Body of pancreas (tissue), 4 donors: ENCODE measurements at regions not wholly inside any gene's neighbourhood (a gene's known extent, or its start where the extent isn't known, plus 50 kb on each side); places are given as distances from the start of the nearest gene placed in this dataset.

Experiments used
- ATAC-seq: fragments of 150-250 bp; one replicate; pipeline ENCODE4 v1.9.1; 2016
- DNase-seq, 4 donors: peaks; one replicate each; pipeline ENCODE4 v3.0.0-alpha.2; 2019
- H3K27ac ChIP-seq, 4 donors: fragments of 200-600 bp; sonication (generic); 1 replicate in 3 of 4; 2 replicates in 1 of 4; pipeline versions ENCODE4 v1.5.1 to v1.6.1; 2016 to 2019; ENCODE audit warnings: mild to moderate bottlenecking in 1 of 4, mixed read lengths in 1 of 4, moderate library complexity in 1 of 4
- H3K27me3 ChIP-seq, 2 donors: fragments of 200-600 bp; sonication (generic); one replicate each; pipeline ENCODE4 v1.6.0; 2016; ENCODE audit warnings: mild to moderate bottlenecking in 1 of 2
- H3K36me3 ChIP-seq, 2 donors: fragments of 200-600 bp; sonication (generic); replicated peaks in 1 of 2; 2 replicates each; pipeline ENCODE4 v1.5.1; 2016; ENCODE audit warnings: low read depth in 2 of 2; ENCODE audit not compliant: insufficient read depth in 1 of 2
- H3K4me1 ChIP-seq: fragments of 200-600 bp; sonication (generic); one replicate; pipeline ENCODE4 v1.6.0; 2016
- H3K4me3 ChIP-seq, 2 donors: fragments of 200-600 bp; sonication (generic); 1 replicate in 1 of 2; 2 replicates in 1 of 2; pipeline ENCODE4 v1.5.1; 2016 to 2019
- H3K9me3 ChIP-seq, 3 donors: fragments of 200-600 bp; sonication (generic); 1 replicate in 2 of 3; 2 replicates in 1 of 3; pipeline ENCODE4 v1.5.1; 2016
- CTCF ChIP-seq, 7 experiments: fragments of 450-650 bp in 4 of 7; fragments of 200-600 bp in 3 of 7; sonication (generic) in 3 of 7; IDR thresholded peaks; one replicate each; pipeline ENCODE4 v1.5.1; 2016 to 2019; ENCODE audit warnings: antibody characterized with exemption in 7 of 7
- POLR2A ChIP-seq, 3 donors: fragments of 450-650 bp; IDR thresholded peaks; one replicate each; pipeline ENCODE4 v1.6.1; 2016; ENCODE audit warnings: antibody characterized with exemption in 3 of 3, mild to moderate bottlenecking in 2 of 3
- WGBS, 2 donors: methylation state at CpG; one replicate each; pipeline ENCODE4 v1.1.5; 2017; 5-methylcytosine and 5-hydroxymethylcytosine counted together
- intact Hi-C: fragments of 100-400 bp; cut with DNase I; formaldehyde crosslinking; loops from one replicate; pipeline ENCODE4 v1.15.1; 2023

DNA sequence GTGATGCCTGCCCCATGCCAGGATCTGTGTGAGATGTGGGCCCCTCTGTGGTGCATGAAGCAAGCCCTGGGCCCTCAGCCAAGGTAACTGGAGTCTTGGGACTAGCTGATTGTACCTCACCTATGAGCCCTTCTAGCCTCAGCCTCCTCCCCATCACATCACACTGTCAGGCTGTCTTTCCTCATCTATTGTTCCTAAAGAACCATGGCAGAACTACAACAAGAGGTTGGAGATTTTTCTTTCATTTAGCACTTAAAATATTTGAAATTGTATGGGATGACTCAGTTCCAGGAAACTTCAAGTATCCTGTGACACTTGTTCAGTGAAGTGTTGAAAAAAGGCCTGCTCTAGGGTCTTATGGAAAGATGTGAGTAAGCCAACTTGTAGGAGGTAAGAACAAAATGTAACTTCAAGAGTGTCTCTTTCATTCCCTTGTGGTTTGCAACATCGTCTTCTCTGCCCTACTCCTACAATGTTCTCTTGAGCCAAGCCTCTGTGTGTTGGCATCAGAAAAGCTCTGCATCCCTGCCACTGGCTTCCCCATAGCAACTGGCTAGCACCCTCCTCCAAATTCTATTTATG lies 58.7 kb upstream of the TIPARP start:
- Histone ChIP-seq H3K9me3 (no peaks in the 10 kb centered on the region), H3K36me3 (no peaks in the 10 kb centered on the region), H3K4me3 (no peak overlapping the region), H3K27ac (no peak overlapping the region), H3K27me3 (no peaks in the 10 kb centered on the region), H3K4me1 (no peaks in the 10 kb centered on the region)
- intact Hi-C loops, result no loop called here
- DNase-seq (no peak), ATAC-seq (no peak)
- WGBS, 2 donors, result 58 to 94% methylated on average over 1 of the region's 1 CpG
- no peak for TF ChIP-seq POLR2A (IDR thresholded peaks at IDR 0.05)
- no peak for TF ChIP-seq CTCF (IDR thresholded peaks at IDR 0.05)

DNA sequence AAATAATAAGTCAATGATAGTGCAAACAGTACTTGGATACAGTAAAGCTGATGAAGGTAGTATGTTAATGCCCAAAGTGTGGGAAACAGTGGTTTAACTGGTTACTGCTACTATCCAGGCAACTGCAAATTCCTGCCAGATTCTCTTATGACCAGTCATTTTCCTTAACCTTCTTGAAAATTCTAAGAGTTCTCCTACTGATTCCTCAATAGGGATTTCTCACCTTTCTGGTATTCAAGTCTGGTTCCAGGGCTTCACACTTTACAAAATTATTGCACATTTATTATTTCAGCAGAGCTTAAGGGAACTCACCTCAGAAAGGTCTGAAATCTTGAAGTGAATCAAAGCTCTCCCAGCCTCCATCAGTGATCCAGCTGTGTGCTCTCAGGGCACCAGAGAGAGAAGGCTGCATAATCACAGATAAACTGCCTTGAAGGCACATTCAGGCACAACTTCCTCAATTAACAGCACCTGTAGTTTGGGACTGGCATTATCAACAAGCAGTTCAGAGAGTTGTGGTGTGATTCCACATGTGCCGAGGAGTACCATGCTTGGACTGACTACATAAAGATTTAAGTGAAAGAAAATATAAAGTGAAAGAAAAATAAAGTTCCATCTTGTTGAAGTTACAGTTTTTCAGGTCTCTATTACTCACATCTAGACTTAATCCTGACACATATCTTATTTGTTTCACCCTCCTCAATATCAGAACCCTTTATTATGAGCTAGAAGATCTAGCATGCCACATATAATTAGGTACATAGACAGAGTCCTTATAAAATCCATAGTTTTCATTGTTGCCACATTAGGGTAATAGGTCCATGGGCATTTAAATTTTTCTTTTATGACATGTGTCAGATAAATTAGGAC lies 59.5 kb upstream of the TIPARP start:
- intact Hi-C loops, result no loop called here
- ATAC-seq, result no peak
- no peaks in the 10 kb centered on the region for H3K36me3 ChIP-seq
- no peak overlapping the region for H3K4me3 ChIP-seq
- H3K27me3 ChIP-seq, result no peaks in the 10 kb centered on the region
- DNase-seq, result no peak
- H3K9me3 ChIP-seq, result no peaks in the 10 kb centered on the region
- TF ChIP-seq CTCF (IDR thresholded peaks at IDR 0.05), result no peak
- no peak for TF ChIP-seq POLR2A (IDR thresholded peaks at IDR 0.05)
- 70 to 74% methylated on average over 1 of the region's 1 CpG for whole genome bisulfite sequencing, 2 donors
- H3K4me1 ChIP-seq, result no peaks in the 10 kb centered on the region
- H3K27ac ChIP-seq, result no peak overlapping the region

GRCh38 chr3:156612903-156613302 lies 58.0 kb upstream of the SSR3 start:
- Histone ChIP-seq H3K4me3 (no peak overlapping the region), H3K9me3 (no peaks in the 10 kb centered on the region), H3K36me3 (no peaks in the 10 kb centered on the region), H3K4me1 (no peaks in the 10 kb centered on the region), H3K27ac (no peak overlapping the region), H3K27me3 (no peaks in the 10 kb centered on the region)
- TF ChIP-seq POLR2A (IDR thresholded peaks at IDR 0.05), result no peak
- no peak for TF ChIP-seq CTCF (IDR thresholded peaks at IDR 0.05)
- DNase-seq (no peak), ATAC-seq (no peak)
- intact Hi-C loops, result no loop called here

DNA sequence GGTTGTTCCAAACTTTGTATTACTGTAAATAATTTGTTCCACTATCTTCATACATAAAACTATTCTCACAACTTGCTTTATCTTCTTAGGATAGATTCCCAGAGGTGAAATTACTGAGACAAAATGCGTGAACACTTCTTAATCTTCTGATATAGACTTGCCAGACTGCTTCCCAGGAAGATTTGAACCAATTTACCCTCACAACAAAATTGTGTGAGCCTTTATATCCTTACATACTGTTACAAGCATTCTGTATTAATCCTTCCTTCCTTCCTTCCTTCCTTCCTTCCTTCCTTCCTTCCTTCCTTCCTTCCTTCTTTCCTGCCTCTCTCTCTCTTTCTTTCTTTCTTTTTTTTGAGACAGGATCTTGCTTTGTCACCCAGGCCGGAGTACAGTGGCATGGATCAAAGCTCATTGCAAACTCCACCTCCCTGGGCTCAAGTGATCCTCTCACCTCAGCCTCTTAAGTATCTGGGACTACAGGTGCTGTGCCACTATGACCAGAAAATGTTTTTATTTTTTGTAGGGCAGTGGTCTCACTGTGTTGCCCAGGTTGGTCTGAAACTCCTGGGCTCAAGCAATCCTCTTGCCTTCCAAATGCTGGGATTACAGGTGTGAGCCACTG lies 57.1 kb upstream of the SSR3 start:
- no peaks in the 10 kb centered on the region for H3K27me3 ChIP-seq
- no peak for ATAC-seq
- no peak overlapping the region for H3K4me3 ChIP-seq
- no peak for DNase-seq
- H3K4me1 ChIP-seq, result no peaks in the 10 kb centered on the region
- no peak overlapping the region for H3K27ac ChIP-seq
- TF ChIP-seq CTCF (IDR thresholded peaks at IDR 0.05) (no peak), POLR2A (IDR thresholded peaks at IDR 0.05) (no peak)
- no peaks in the 10 kb centered on the region for H3K36me3 ChIP-seq
- WGBS, 2 donors, result 72 to 73% methylated on average over 2 of the region's 2 CpGs
- intact Hi-C loops, result no loop called here
- H3K9me3 ChIP-seq, result no peaks in the 10 kb centered on the region
